ENCODE measurements at regions not wholly inside any gene's neighbourhood (a gene's known extent, or its start where the extent isn't known, plus 50 kb on each side); places are given as distances from the start of the nearest gene placed in this dataset.
"Not testable (repeated sequence)": the region's sequence is repeated elsewhere in the genome, so short reads cannot be mapped to it uniquely, and the experiment has no call there.

DNA sequence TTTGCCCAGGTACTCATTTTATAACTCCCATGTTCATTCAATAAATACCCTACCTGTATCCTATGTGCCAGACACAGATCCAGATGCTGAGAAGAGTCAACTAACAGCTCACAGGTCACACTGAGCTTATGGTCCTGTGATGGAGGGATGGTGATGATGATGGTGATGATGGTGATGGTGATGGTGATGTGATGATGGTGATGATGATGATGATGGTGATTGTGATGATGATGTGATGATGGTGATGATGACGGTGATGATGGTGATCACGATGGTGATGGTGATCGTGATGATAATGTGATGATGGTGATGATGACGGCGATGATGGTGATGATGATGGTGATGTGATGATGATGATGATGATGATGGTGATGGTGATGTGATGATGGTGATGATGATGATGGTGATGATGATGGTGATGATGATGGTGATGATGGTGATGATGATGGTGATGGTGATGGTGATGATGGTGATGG, 315.6 kb upstream of the SFSWAP start:
- WGBS (ENCODE audit: extremely low coverage, insufficient coverage, low lambda C conversion rate): 100% methylated on average over 5 of the region's 5 CpGs
- not testable (repeated sequence) for H4K8ac ChIP-seq (ENCODE audit: low read depth, low read length); H2AK5ac ChIP-seq (ENCODE audit: low read length); H3K4me2 ChIP-seq (ENCODE audit: low read length); H3K23ac ChIP-seq (ENCODE audit: low read length); H3K79me1 ChIP-seq (ENCODE audit: low read length); H3K56ac ChIP-seq (ENCODE audit: low read length); H3K18ac ChIP-seq (ENCODE audit: low read length); H3K36me3 ChIP-seq (ENCODE audit: control insufficient read depth, insufficient read depth, low read length); H2BK5ac ChIP-seq (ENCODE audit: low read length); H3K79me2 ChIP-seq (ENCODE audit: control insufficient read depth, insufficient read depth, low read length); H2BK120ac ChIP-seq (ENCODE audit: low read depth, low read length); H3K4me3 ChIP-seq (ENCODE audit: low read length); H4K5ac ChIP-seq (ENCODE audit: low read length); H2BK15ac ChIP-seq (replicated peaks; ENCODE audit: low read depth); DNase-seq; H3K27ac ChIP-seq (ENCODE audit: low read depth, low read length); H3K9ac ChIP-seq (ENCODE audit: low read length); H3K4me1 ChIP-seq (ENCODE audit: control insufficient read depth, low read depth, low read length); H3K4ac ChIP-seq (ENCODE audit: low read depth, low read length); H3K27me3 ChIP-seq (ENCODE audit: insufficient read depth, low read length, poor library complexity)

DNA sequence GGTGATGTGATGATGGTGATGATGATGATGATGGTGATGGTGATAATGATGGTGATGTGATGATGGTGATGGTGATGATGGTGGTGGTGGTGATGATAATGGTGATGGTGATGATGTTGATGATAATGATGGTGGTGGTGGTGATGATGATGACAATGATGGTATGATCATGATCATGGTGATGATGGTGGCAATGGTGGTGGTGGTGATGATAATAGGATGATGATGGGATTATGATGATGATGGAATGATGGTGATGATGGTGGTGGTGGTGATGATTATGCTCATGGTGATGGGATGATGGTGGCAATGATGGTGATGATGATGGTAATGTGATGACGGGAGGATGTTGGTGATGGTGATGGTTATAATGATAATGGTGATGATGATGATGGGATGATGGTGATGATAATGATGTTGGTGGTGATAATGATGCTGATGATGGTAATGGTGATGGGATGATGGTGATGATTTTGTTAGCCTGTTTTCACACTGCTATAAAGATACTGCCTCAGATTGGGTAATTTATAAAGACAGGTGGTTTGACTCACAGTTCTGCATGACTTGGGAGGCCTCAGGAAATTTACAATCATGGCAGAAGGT, 314.8 kb upstream of the SFSWAP start:
- no peak overlapping the region for H4K8ac ChIP-seq (ENCODE audit: low read depth, low read length)
- H3K56ac ChIP-seq (ENCODE audit: low read length): no peak overlapping the region
- no peaks in the 10 kb centered on the region for H3K79me2 ChIP-seq (ENCODE audit: control insufficient read depth, insufficient read depth, low read length)
- no peak overlapping the region for H2AK5ac ChIP-seq (ENCODE audit: low read length)
- H3K4me2 ChIP-seq (ENCODE audit: low read length): no peak overlapping the region
- no peak overlapping the region for H4K5ac ChIP-seq (ENCODE audit: low read length)
- no peak overlapping the region for H2BK5ac ChIP-seq (ENCODE audit: low read length)
- H2BK15ac ChIP-seq (replicated peaks; ENCODE audit: low read depth): no peak overlapping the region
- no peak for DNase-seq
- 100% methylated on average over 1 of the region's 1 CpG for WGBS (ENCODE audit: extremely low coverage, insufficient coverage, low lambda C conversion rate)
- H3K27me3 ChIP-seq (ENCODE audit: insufficient read depth, low read length, poor library complexity): no peaks in the 10 kb centered on the region
- H3K79me1 ChIP-seq (ENCODE audit: low read length): no peaks in the 10 kb centered on the region
- no peak overlapping the region for H3K4me3 ChIP-seq (ENCODE audit: low read length)
- no peak overlapping the region for H3K4ac ChIP-seq (ENCODE audit: low read depth, low read length)
- no peak overlapping the region for H3K23ac ChIP-seq (ENCODE audit: low read length)
- no peak overlapping the region for H3K27ac ChIP-seq (ENCODE audit: low read depth, low read length)
- no peak overlapping the region for H3K9ac ChIP-seq (ENCODE audit: low read length)
- no peak overlapping the region for H3K18ac ChIP-seq (ENCODE audit: low read length)
- no peaks in the 10 kb centered on the region for H3K4me1 ChIP-seq (ENCODE audit: control insufficient read depth, low read depth, low read length)
- H2BK120ac ChIP-seq (ENCODE audit: low read depth, low read length): no peak overlapping the region
- no peaks in the 10 kb centered on the region for H3K36me3 ChIP-seq (ENCODE audit: control insufficient read depth, insufficient read depth, low read length)

DNA sequence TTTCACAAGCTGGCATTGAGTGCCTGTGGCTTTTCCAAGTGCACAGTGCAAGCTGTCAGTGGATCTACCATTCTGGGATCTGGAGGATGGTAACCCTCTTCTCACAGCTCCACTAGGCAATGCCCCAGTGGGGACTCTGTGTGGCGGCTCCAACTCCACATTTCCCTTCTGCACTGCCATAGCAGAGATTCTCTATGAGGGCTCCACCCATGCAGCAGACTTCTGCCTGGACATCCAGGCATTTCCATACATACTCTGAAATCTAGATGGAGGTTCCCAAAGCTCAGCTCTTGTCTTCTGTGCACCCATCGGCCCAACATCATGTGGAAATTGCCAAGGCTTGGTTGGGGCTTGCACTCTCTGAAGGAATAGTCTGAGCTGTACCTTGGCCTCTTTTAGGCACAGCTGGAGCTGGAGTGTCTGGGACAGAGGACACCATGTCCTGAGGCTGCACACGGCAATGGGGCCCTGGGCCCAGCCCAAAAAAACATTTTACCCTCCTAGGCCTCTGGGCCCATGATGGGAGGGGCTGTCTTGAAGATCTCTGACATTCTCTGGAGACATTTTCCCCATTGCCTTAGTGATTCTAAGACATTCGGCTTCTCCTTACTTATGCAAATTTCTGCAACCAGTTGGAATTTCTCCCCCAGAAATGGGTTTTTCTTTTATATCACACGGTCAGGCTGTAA, 313.3 kb upstream of the SFSWAP start:
- WGBS (ENCODE audit: extremely low coverage, insufficient coverage, low lambda C conversion rate): no CpG with 5 or more reads among the region's 5 CpGs
- no peak overlapping the region for H4K5ac ChIP-seq (ENCODE audit: low read length)
- H3K79me1 ChIP-seq (ENCODE audit: low read length): no peaks in the 10 kb centered on the region
- H3K18ac ChIP-seq (ENCODE audit: low read length): no peak overlapping the region
- H3K4ac ChIP-seq (ENCODE audit: low read depth, low read length): no peak overlapping the region
- DNase-seq: no peak
- no peak overlapping the region for H2AK5ac ChIP-seq (ENCODE audit: low read length)
- no peaks in the 10 kb centered on the region for H3K4me1 ChIP-seq (ENCODE audit: control insufficient read depth, low read depth, low read length)
- no peak overlapping the region for H4K8ac ChIP-seq (ENCODE audit: low read depth, low read length)
- H3K9ac ChIP-seq (ENCODE audit: low read length): no peak overlapping the region
- H3K36me3 ChIP-seq (ENCODE audit: control insufficient read depth, insufficient read depth, low read length): no peaks in the 10 kb centered on the region
- no peak overlapping the region for H3K4me3 ChIP-seq (ENCODE audit: low read length)
- H2BK5ac ChIP-seq (ENCODE audit: low read length): no peak overlapping the region
- H3K56ac ChIP-seq (ENCODE audit: low read length): no peak overlapping the region
- no peaks in the 10 kb centered on the region for H3K79me2 ChIP-seq (ENCODE audit: control insufficient read depth, insufficient read depth, low read length)
- no peak overlapping the region for H2BK120ac ChIP-seq (ENCODE audit: low read depth, low read length)
- H3K27ac ChIP-seq (ENCODE audit: low read depth, low read length): no peak overlapping the region
- no peak overlapping the region for H3K4me2 ChIP-seq (ENCODE audit: low read length)
- no peak overlapping the region for H2BK15ac ChIP-seq (replicated peaks; ENCODE audit: low read depth)
- no peaks in the 10 kb centered on the region for H3K27me3 ChIP-seq (ENCODE audit: insufficient read depth, low read length, poor library complexity)
- no peak overlapping the region for H3K23ac ChIP-seq (ENCODE audit: low read length)

GRCh38 chr12:131399000-131399399, 311.9 kb upstream of the SFSWAP start:
- Histone ChIP-seq H3K36me3 (ENCODE audit: control insufficient read depth, insufficient read depth, low read length) (no peaks in the 10 kb centered on the region), H3K4me3 (ENCODE audit: low read length) (no peak overlapping the region), H3K27ac (ENCODE audit: low read depth, low read length) (no peak overlapping the region), H3K79me2 (ENCODE audit: control insufficient read depth, insufficient read depth, low read length) (no peaks in the 10 kb centered on the region), H3K18ac (ENCODE audit: low read length) (no peak overlapping the region), H3K9ac (ENCODE audit: low read length) (no peak overlapping the region), H3K4me2 (ENCODE audit: low read length) (no peak overlapping the region), H3K23ac (ENCODE audit: low read length) (no peak overlapping the region), H2BK5ac (ENCODE audit: low read length) (no peak overlapping the region), H2AK5ac (ENCODE audit: low read length) (no peak overlapping the region), H3K79me1 (ENCODE audit: low read length) (no peaks in the 10 kb centered on the region), H2BK15ac (replicated peaks; ENCODE audit: low read depth) (no peak overlapping the region), H3K56ac (ENCODE audit: low read length) (no peak overlapping the region), H4K8ac (ENCODE audit: low read depth, low read length) (no peak overlapping the region), H3K4me1 (ENCODE audit: control insufficient read depth, low read depth, low read length) (no peaks in the 10 kb centered on the region), H2BK120ac (ENCODE audit: low read depth, low read length) (no peak overlapping the region), H3K4ac (ENCODE audit: low read depth, low read length) (no peak overlapping the region), H4K5ac (ENCODE audit: low read length) (no peak overlapping the region), H3K27me3 (ENCODE audit: insufficient read depth, low read length, poor library complexity) (no peaks in the 10 kb centered on the region)
- DNase-seq: no peak

DNA sequence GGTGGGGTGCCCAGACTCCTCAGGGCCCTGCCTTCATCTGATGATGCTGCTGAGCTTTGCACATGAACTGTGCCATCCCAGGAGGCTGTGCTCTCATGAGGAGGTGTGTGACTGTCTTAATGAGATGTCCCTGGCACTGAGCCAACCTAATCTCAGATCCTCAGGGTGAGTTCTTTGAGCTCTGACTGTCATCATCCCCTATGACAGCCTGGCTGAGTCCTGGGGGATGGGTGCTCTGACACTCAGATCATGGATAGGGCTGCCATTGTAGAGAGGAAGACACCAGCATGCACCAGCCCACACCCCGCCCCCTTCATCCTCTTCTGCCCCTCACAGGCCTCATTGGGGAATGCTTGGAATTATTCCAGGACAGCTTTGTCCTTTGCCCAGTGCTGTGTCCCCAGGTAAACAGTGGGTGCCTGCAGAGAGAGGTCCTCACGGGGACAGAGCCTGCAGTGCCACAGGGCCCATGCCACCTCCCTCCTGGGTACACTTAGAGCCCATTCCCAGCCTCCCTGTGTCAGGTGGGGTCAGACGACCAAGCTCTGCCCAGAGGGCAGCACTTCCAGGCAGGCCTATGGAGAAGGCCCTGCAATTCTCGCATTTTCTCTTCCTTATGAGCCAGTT, 310.1 kb upstream of the SFSWAP start:
- not testable (repeated sequence) for H3K79me2 ChIP-seq (ENCODE audit: control insufficient read depth, insufficient read depth, low read length); H2AK5ac ChIP-seq (ENCODE audit: low read length); H3K23ac ChIP-seq (ENCODE audit: low read length); H3K4me3 ChIP-seq (ENCODE audit: low read length); H3K4me2 ChIP-seq (ENCODE audit: low read length); H3K27ac ChIP-seq (ENCODE audit: low read depth, low read length); H2BK15ac ChIP-seq (replicated peaks; ENCODE audit: low read depth); DNase-seq; H3K9ac ChIP-seq (ENCODE audit: low read length); H3K56ac ChIP-seq (ENCODE audit: low read length); H2BK5ac ChIP-seq (ENCODE audit: low read length); H3K36me3 ChIP-seq (ENCODE audit: control insufficient read depth, insufficient read depth, low read length); H4K8ac ChIP-seq (ENCODE audit: low read depth, low read length); H3K27me3 ChIP-seq (ENCODE audit: insufficient read depth, low read length, poor library complexity); H3K18ac ChIP-seq (ENCODE audit: low read length); H3K79me1 ChIP-seq (ENCODE audit: low read length); H2BK120ac ChIP-seq (ENCODE audit: low read depth, low read length); H3K4me1 ChIP-seq (ENCODE audit: control insufficient read depth, low read depth, low read length); H4K5ac ChIP-seq (ENCODE audit: low read length); H3K4ac ChIP-seq (ENCODE audit: low read depth, low read length)
- no CpG with 5 or more reads among the region's 4 CpGs for WGBS (ENCODE audit: extremely low coverage, insufficient coverage, low lambda C conversion rate)

Measured in mesendoderm (in vitro differentiated cells).